GM21526 (cell line): ENCODE measurements at regions not wholly inside any gene's neighbourhood (a gene's known extent, or its start where the extent isn't known, plus 50 kb on each side); places are given as distances from the start of the nearest gene placed in this dataset.

Source experiments
- ATAC-seq: cut with Tn5 transposase; IDR thresholded peaks from one replicate; pipeline ENCODE4 v1.9.1; 2021; ENCODE audit warnings: moderate library complexity; ENCODE audit not compliant: unreplicated experiment, low FRiP score

GRCh38 chr1:199639453-199639852 lies 388.1 kb upstream of the NR5A2 start:
- ATAC-seq: no peak

GRCh38 chr1:199641531-199641930 lies 386.0 kb upstream of the NR5A2 start:
- no peak for ATAC-seq

- ATAC-seq: no peak
Measured at GRCh38 chr1:199644912-199645311, 382.6 kb upstream of the NR5A2 start.

- ATAC-seq: no peak
Measured at GRCh38 chr1:199646761-199647160, 380.7 kb upstream of the NR5A2 start.

GRCh38 chr1:199657449-199657848 lies 370.1 kb upstream of the NR5A2 start:
- no peak for ATAC-seq

- ATAC-seq: no peak
Measured at GRCh38 chr1:199660071-199660470, 367.4 kb upstream of the NR5A2 start.

GRCh38 chr1:199665371-199665770 lies 362.1 kb upstream of the NR5A2 start:
- no peak for ATAC-seq

- ATAC-seq: no peak
Measured at GRCh38 chr1:199667089-199667488, 360.4 kb upstream of the NR5A2 start.

GRCh38 chr1:199669916-199670315 lies 357.6 kb upstream of the NR5A2 start:
- ATAC-seq: no peak

GRCh38 chr1:199671684-199672083 lies 355.8 kb upstream of the NR5A2 start:
- no peak for ATAC-seq

GRCh38 chr1:199675937-199676336 lies 351.6 kb upstream of the NR5A2 start:
- ATAC-seq: no peak

GRCh38 chr1:199678771-199679170 lies 348.7 kb upstream of the NR5A2 start:
- ATAC-seq: no peak

- no peak for ATAC-seq
Measured at GRCh38 chr1:199682081-199682480, 345.4 kb upstream of the NR5A2 start.

GRCh38 chr1:199684686-199685273 lies 342.7 kb upstream of the NR5A2 start:
- peak; percentile 93 for ATAC-seq

- ATAC-seq: no peak
Measured at GRCh38 chr1:199685369-199685768, 342.1 kb upstream of the NR5A2 start.

GRCh38 chr1:199687321-199687720 lies 340.2 kb upstream of the NR5A2 start:
- ATAC-seq: no peak

- ATAC-seq: no peak
Measured at GRCh38 chr1:199688133-199688676, 339.3 kb upstream of the NR5A2 start.

GRCh38 chr1:199688774-199689173 lies 338.7 kb upstream of the NR5A2 start:
- no peak for ATAC-seq

- no peak for ATAC-seq
Measured at GRCh38 chr1:199690496-199690895, 337.0 kb upstream of the NR5A2 start.

- no peak for ATAC-seq
Measured at GRCh38 chr1:199691540-199691939, 336.0 kb upstream of the NR5A2 start.

GRCh38 chr1:199693724-199694123 lies 333.8 kb upstream of the NR5A2 start:
- no peak for ATAC-seq

GRCh38 chr1:199696225-199696624 lies 331.3 kb upstream of the NR5A2 start:
- ATAC-seq: no peak

- ATAC-seq: no peak
Measured at GRCh38 chr1:199698222-199698621, 329.3 kb upstream of the NR5A2 start.
